GM10248 (cell line): ENCODE measurements at regions not wholly inside any gene's neighbourhood (a gene's known extent, or its start where the extent isn't known, plus 50 kb on each side); places are given as distances from the start of the nearest gene placed in this dataset.

Source experiments
- CTCF ChIA-PET: fragments of 300-600 bp; sonication (Branson Sonifier 250); formaldehyde crosslinking; extraction: SDS; loops from one replicate; lab custom pipeline; 2021; ENCODE audit warnings: antibody characterized with exemption; lab: Yijun Ruan, JAX
- POLR2A ChIA-PET: fragments of 350-650 bp; sonication (Branson Sonifier 250); formaldehyde crosslinking; extraction: SDS; loops from one replicate; lab custom pipeline; 2020; ENCODE audit warnings: antibody characterized with exemption; lab: Yijun Ruan, JAX
- DNase-seq: peaks from one replicate; pipeline ENCODE4 v3.0.0; 2012; ENCODE audit errors: extremely low spot score
- TF ChIP-seq, protein P1 (sequence below): IDR thresholded peaks from 2 replicates; pipeline ENCODE4 v1.5.1; 2012; ENCODE audit warnings: mild to moderate bottlenecking, low read depth; ENCODE audit errors: extremely low read depth, missing control alignments, control extremely low read depth

DNA sequence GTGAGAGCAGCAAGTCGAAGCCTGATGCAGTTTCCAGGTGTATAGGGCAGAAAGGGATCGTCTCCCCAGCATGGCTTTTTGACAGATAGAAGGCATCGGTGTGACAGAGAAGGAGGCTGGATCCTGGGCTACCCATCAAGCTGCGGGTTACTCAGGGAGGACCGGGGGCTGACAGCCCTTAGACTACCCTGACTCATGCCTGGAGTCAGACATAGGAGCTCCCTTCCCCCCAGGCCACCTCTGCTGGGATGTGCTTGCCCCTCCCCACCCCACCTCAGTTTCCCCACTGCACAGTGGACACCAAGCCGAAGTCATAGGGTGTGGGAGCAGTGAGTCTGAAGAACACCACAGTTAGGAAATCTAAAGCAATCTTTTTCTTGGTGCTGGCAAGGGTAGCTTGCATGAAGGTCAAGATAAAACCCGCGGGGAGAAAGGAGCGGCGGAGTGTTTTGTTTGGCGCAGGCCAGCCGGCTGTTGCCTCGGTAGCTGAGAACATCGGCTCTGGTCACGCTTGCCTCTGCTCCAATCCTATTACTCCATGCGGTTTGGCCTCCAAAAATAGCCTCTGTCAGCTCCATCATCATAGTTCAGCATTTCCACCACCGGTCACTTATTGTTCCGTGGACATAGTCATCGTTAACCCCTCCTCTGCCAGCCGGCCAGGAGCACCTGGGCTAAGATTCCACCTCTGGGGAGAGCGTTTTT is 169.2 kb upstream of the GLI2 start:
- TF ChIP-seq, protein P1, sequence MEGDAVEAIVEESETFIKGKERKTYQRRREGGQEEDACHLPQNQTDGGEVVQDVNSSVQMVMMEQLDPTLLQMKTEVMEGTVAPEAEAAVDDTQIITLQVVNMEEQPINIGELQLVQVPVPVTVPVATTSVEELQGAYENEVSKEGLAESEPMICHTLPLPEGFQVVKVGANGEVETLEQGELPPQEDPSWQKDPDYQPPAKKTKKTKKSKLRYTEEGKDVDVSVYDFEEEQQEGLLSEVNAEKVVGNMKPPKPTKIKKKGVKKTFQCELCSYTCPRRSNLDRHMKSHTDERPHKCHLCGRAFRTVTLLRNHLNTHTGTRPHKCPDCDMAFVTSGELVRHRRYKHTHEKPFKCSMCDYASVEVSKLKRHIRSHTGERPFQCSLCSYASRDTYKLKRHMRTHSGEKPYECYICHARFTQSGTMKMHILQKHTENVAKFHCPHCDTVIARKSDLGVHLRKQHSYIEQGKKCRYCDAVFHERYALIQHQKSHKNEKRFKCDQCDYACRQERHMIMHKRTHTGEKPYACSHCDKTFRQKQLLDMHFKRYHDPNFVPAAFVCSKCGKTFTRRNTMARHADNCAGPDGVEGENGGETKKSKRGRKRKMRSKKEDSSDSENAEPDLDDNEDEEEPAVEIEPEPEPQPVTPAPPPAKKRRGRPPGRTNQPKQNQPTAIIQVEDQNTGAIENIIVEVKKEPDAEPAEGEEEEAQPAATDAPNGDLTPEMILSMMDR: no peak
- POLR2A ChIA-PET: no interaction called here
- CTCF ChIA-PET: no interaction called here
- no peak for DNase-seq

DNA sequence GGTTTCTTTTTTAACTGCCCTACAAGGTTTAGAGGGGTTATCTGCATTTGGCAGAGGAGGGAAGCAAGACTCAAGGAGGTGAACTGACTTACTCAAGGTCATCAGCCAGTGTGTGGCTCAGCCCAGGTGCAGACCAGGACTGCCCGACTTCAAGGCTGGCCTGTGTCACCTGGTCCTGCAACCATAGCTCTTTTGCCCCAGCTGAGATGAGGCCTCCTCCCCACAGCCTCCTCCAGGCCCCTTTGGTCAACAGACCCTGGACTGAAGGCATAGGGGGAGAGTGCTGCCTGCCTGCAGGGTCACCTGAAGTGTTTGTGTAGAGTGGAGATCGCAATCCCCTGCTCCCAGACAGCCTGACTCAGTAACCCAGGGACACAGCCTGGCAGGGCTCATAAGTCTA is 168.5 kb upstream of the GLI2 start:
- TF ChIP-seq, protein P1: no peak
- ChIA-PET CTCF (no interaction called here), POLR2A (no interaction called here)
- DNase-seq: no peak

DNA sequence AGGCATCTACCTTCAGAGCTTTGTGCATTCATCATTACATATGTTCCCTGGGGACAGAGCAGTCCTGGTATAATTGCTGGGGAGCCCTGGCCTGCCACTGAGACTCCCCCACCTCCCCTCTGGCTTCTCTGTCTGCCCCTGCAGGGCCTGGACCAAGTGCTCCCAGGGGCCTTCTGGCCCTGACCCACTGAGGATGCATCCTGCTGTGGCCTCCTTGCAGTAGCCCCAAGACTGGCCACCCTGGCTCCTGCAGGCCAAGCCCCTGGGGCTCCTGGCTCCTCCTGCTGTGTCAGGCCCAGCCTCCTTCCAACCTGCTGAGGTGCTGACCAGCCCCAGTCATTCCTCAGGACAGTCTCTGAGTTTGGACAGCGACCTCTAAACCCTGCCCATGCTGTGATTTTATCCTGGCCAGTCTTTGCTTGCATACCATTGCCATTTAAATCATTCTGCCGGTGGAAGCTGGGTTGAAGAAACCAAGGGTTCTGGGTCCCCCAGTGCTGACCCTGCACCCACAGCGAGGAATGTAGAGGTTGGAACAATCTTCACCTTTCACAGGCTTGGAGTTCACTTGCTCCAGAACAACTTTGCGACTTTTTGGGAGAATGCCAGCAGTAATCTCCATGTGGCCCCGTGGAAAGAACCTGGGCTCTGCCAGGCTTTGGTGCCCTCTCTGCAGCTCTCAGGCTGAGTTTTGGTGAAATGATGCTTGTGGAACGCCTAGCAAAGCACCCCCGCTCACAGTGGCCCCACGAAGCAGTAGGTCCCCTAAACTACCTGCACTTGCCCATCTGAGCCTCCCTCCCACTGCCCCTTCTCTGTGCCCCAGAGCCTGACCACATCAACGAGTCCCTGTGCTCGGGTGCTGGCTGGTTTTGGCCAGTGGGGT is 167.3 kb upstream of the GLI2 start:
- no peak for DNase-seq
- CTCF ChIA-PET: no interaction called here
- TF ChIP-seq, protein P1: no peak
- POLR2A ChIA-PET: no interaction called here

DNA sequence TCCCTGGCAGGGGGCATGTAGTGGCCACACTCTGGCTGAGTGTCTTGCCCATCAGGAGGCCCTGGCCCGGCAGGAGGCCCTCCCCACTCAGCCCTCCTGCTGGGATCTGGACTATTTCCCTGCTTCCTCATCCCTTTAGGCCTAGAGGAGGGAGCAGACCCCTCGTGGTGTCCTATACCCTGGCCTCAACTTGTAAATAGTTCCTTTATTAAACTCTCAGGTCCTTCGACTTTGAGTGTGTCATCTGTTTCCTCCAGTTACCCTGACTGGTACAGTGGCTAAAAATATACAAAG is 166.7 kb upstream of the GLI2 start:
- DNase-seq: no peak
- ChIA-PET CTCF (no interaction called here), POLR2A (no interaction called here)
- TF ChIP-seq, protein P1: no peak

DNA sequence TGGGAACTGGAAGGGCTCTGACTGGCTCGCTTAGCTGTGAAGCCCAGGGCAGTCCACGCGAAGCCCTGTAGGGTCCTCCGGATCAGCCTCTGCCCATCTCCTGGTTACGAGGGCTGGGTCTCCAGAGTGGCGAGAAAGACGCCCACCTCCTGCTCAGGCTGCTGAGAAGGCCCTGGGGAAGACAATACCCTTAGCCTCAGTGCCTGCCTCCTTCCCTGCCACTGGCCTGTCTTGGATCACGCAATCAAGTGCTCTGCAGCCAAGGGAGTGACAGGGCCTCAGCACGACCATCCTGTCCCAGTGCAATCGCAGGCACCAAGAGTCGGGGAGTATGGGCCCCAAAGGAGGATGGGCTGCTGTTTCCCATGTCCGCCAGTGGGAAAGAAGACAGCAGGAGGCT is 165.7 kb upstream of the GLI2 start:
- ChIA-PET POLR2A (no interaction called here), CTCF (no interaction called here)
- no peak for DNase-seq
- TF ChIP-seq, protein P1: no peak

DNA sequence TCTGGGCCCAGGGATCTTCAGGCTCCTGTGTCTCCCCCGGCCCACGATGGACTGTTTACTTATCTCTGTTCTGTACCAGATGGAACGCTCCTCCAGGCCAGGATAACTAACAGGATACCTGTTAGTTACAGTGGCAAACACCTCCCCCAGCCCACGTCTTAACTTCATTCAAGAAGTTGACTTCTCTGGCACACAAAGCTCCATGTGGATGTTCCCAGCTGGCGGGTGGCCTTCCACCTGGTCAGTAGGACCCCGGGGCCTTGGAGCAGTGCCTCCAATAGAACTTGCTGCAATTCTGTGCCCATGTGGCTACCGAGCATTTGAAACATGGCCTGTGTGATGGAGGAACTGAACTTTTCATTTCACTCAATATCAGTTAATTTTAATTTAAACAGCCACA is 165.1 kb upstream of the GLI2 start:
- CTCF ChIA-PET: no interaction called here
- TF ChIP-seq, protein P1: no peak
- DNase-seq: no peak
- POLR2A ChIA-PET: no interaction called here
